GM10248 (cell line): ENCODE measurements at regions not wholly inside any gene's neighbourhood (a gene's known extent, or its start where the extent isn't known, plus 50 kb on each side); places are given as distances from the start of the nearest gene placed in this dataset.

Experiments used
- CTCF ChIA-PET: fragments of 300-600 bp; sonication (Branson Sonifier 250); formaldehyde crosslinking; extraction: SDS; loops from one replicate; lab custom pipeline; 2021; ENCODE audit warnings: antibody characterized with exemption; lab: Yijun Ruan, JAX
- POLR2A ChIA-PET: fragments of 350-650 bp; sonication (Branson Sonifier 250); formaldehyde crosslinking; extraction: SDS; loops from one replicate; lab custom pipeline; 2020; ENCODE audit warnings: antibody characterized with exemption; lab: Yijun Ruan, JAX
- DNase-seq: peaks from one replicate; pipeline ENCODE4 v3.0.0; 2012; ENCODE audit errors: extremely low spot score
- TF ChIP-seq, protein P1 (sequence below): IDR thresholded peaks from 2 replicates; pipeline ENCODE4 v1.5.1; 2012; ENCODE audit warnings: mild to moderate bottlenecking, low read depth; ENCODE audit errors: extremely low read depth, missing control alignments, control extremely low read depth

DNA sequence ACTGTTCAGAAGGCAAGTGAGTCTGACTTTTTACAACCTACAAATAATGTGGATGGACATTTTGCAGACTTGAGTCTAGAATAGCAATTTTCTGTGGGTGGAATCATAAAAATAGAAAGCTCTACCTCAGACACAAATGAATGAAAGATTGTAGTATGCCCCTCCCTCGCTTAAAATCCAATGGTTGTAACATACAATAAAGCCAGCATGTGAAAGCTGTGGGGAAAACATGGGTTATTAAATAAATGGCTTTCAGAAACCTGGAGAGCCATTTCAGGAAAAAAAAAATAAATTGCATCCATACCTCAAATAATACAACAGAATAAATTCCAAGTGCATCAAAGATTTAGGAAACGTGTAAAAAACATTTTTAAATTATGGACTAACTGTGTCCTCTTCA, 123.1 kb upstream of the MON1B start:
- TF ChIP-seq, protein P1, sequence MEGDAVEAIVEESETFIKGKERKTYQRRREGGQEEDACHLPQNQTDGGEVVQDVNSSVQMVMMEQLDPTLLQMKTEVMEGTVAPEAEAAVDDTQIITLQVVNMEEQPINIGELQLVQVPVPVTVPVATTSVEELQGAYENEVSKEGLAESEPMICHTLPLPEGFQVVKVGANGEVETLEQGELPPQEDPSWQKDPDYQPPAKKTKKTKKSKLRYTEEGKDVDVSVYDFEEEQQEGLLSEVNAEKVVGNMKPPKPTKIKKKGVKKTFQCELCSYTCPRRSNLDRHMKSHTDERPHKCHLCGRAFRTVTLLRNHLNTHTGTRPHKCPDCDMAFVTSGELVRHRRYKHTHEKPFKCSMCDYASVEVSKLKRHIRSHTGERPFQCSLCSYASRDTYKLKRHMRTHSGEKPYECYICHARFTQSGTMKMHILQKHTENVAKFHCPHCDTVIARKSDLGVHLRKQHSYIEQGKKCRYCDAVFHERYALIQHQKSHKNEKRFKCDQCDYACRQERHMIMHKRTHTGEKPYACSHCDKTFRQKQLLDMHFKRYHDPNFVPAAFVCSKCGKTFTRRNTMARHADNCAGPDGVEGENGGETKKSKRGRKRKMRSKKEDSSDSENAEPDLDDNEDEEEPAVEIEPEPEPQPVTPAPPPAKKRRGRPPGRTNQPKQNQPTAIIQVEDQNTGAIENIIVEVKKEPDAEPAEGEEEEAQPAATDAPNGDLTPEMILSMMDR = no peak
- ChIA-PET POLR2A (no interaction called here), CTCF (interaction anchor here (0.9 to 1.1 kb wide), 3 partner anchors 9 to 24 kb away, joined by 3 read pairs; no protein-coding TSS in a partner anchor)
- no peak for DNase-seq

DNA sequence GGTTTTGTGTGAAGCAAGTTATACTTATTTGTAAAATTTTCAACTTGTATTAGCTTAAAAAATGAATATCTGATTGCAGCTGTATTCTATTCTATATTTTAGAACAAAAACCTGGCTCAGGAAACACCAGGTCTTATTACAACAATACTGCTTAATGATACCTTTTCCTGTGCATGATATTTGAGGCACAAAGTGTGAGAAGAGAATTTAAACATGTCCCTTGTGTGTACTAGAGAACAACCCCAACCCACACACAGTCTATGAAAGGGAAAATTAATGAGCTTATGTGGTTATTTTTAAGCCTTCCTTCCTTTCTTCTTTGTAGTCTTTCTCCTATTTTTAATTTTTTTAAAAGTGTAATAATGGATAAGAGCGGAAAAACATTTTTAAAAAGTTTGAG, 122.6 kb upstream of the MON1B start:
- POLR2A ChIA-PET = no interaction called here
- CTCF ChIA-PET = interaction anchor here (0.9 to 1.1 kb wide), 3 partner anchors 9 to 25 kb away, joined by 3 read pairs; no protein-coding TSS in a partner anchor
- no peak for DNase-seq
- TF ChIP-seq, protein P1 = no peak

DNA sequence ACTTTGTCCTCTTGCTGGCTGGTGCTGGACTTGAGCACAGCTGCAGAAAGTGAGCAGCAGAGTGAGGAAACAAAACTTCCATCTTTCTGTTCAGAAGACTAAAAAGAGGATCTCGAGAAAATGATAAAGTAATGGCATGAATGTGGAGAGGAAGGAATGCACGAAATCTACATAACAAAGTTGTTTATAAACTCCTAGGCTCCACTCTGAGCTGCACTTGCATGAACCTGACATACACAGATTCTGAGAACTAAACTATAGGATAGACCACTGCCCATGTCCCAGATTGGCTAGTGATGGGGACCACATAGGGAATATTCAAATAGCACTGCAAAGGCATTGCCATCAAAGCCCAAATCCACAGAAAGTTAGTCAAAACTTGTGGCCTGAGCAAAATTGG, 121.1 kb upstream of the MON1B start:
- CTCF ChIA-PET = no interaction called here
- POLR2A ChIA-PET = no interaction called here
- TF ChIP-seq, protein P1 = no peak
- DNase-seq = no peak

DNA sequence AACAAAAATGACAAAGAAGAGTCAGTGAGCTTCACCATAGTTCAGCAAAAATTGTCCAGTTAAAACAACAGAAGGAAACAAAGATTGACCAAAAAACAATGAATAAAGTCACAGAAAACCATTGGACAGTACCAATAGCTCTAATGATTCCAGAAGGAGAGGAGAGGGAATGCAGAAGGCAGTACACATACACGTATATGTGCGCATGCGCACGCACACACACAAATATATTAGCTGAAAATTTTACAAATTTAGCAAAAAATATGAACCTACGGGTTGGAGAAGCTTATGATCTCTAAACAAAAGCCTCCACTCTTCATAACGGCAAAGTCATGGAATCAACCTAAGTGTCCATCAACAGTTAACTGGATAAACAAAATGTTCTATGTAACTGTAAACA, 120.3 kb upstream of the MON1B start:
- no peak for DNase-seq
- CTCF ChIA-PET = no interaction called here
- POLR2A ChIA-PET = no interaction called here
- TF ChIP-seq, protein P1 = no peak

DNA sequence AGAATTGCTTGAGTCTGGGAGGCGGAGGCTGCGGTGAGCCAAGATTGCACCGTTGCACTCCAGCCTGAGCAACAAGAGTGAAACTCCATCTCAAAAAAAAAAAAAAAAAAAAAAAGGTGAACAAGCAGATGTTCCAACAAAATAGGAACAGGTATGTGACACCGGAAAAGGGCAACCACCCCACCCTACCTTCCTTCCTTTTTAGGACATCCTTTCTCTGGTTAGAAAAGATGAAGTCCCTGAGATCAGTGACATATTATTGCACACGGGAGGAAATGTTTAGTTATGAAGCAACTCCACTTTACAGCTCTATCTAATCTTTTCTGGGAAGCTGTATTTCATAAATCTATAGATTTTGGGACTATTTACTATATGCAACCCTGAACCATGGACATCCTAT, 114.2 kb upstream of the MON1B start:
- ChIA-PET POLR2A (no interaction called here), CTCF (interaction anchor here (1.0 to 1.2 kb wide), 2 partner anchors 9 to 23 kb away, joined by 3 read pairs; no protein-coding TSS in a partner anchor)
- TF ChIP-seq, protein P1 = no peak
- no peak for DNase-seq

DNA sequence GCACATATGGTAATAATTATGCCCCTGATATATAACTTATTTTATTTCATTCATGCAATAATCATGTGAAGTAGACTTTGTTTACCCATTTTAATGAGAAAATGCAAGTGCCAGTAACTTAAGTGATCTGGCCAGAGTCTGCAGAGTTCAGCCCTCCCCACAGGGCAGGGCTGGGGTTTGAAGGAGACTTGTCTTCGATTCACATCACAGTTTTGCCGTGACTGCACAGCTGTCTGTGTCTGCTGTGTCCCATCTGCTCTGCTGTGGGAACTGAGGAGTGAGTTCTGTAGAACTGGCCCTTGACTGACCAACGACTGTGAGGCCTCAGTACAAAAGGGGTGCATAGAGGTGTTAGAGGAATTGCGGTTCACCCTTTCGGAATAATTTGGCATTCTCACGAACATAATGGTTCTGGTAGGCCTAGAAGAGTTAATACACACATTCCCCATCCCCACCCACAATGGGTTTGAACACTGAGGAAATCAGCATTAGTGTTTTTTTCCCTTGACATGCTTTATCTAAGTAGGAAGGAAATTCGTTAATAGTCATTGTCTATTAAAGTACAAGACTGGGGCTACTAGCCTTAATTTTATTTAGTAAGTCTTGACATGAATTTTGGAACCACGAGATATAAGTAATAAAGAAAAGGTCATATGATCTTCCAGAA, 113.6 kb upstream of the MON1B start:
- no peak for DNase-seq
- POLR2A ChIA-PET = no interaction called here
- TF ChIP-seq, protein P1 = no peak
- CTCF ChIA-PET = interaction anchor here (1.0 kb wide), 1 partner anchor 9 kb away, joined by 3 read pairs; no protein-coding TSS in a partner anchor
